Neural crest cell (in vitro differentiated cells): ENCODE measurements at regions not wholly inside any gene's neighbourhood (a gene's known extent, or its start where the extent isn't known, plus 50 kb on each side); places are given as distances from the start of the nearest gene placed in this dataset.

Source experiments
- DNase-seq: peaks from one replicate; pipeline ENCODE4 v3.0.0; 2021; ENCODE audit warnings: low read depth, mixed read lengths, low spot score
- H3K27ac Mint-ChIP-seq: one replicate; pipeline ENCODE4 v1.8.0; 2021; ENCODE audit warnings: mild to moderate bottlenecking, mixed read lengths; ENCODE audit not compliant: unreplicated experiment
- H3K27me3 Mint-ChIP-seq: 2 replicates; pipeline ENCODE4 v1.8.0; 2021; ENCODE audit warnings: low read depth, mild to moderate bottlenecking, mixed read lengths
- H3K36me3 Mint-ChIP-seq: 2 replicates; pipeline ENCODE4 v1.8.0; 2021; ENCODE audit warnings: low read depth, mild to moderate bottlenecking, mixed read lengths
- H3K4me1 Mint-ChIP-seq: 2 replicates; pipeline ENCODE4 v1.8.0; 2021; ENCODE audit warnings: mixed read lengths
- H3K4me3 Mint-ChIP-seq: one replicate; pipeline ENCODE4 v1.8.0; 2021; ENCODE audit warnings: mild to moderate bottlenecking, mixed read lengths
- H3K9me3 Mint-ChIP-seq: 2 replicates; pipeline ENCODE4 v1.8.0; 2021; ENCODE audit warnings: mixed read lengths
- CTCF ChIP-seq: fragments of 200-600 bp; sonication (generic); conservative IDR thresholded peaks from 2 replicates; pipeline ENCODE4 v1.5.0; 2021; ENCODE audit warnings: antibody characterized with exemption, mild to moderate bottlenecking

DNA sequence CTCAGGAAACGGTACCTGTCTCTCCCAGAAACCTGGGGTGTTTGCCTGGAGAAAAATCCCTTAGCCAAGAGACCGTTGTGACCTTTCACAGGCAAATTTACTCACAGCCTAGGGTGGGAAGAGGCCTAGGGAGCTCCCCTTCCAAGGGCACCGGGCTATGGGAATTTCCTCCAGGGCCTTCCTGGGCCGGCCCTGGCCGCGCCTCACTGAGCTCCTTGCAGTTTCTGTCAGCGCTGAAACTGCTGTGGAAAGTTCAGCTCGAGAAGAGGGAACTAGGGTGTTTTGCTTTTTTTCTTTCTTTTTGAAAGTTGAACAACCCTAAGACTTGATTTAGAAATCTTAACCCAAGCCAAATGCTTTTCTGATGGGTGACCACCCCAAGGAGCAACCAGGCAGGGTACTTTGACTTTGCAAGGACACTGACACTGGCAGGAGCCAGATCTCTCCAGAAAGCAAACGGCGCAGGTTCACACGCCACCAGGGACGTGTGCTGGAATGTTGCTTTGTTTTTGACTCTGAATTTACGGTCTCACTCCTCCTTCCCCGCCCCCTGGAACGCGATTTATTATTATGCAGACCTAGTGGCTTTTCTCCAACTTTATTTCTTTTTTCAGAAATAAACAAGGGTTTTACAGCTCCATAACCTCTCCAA lies 229.6 kb upstream of the JUN start:
- peak; percentile 16 for TF ChIP-seq CTCF
- peak overlapping the region; percentile 35 for H3K27ac Mint-ChIP-seq
- H3K27me3 Mint-ChIP-seq: no peaks in the 10 kb centered on the region
- peak overlapping the region; percentile 12 for H3K4me3 Mint-ChIP-seq
- DNase-seq: no peak
- H3K4me1 Mint-ChIP-seq: peaks cover 29% of the 10 kb centered on the region
- peaks cover 1% of the 10 kb centered on the region for H3K9me3 Mint-ChIP-seq
- H3K36me3 Mint-ChIP-seq: peaks cover under 1% of the 10 kb centered on the region

DNA sequence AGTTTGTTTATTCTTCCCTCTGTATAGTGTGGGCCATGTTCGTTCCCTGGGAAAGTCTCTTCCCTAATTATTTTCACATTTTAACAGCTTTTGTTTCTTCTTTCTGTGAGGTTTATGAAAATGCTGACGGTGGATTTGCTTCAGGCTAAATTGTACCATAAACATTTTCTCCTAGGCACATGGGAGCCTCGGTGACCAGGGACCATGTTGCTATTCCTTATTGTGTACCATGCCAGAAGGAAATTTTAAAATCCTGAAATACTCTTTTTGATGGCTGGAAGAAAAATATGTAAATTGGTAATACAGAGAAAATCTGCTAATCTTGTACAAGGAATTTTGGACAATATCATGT lies 230.1 kb upstream of the JUN start:
- peaks cover 29% of the 10 kb centered on the region for H3K4me1 Mint-ChIP-seq
- H3K27me3 Mint-ChIP-seq: no peaks in the 10 kb centered on the region
- peaks cover 3% of the 10 kb centered on the region for H3K36me3 Mint-ChIP-seq
- TF ChIP-seq CTCF: no peak
- peaks cover 4% of the 10 kb centered on the region for H3K9me3 Mint-ChIP-seq
- H3K4me3 Mint-ChIP-seq: peak overlapping the region; percentile 12
- peak overlapping the region; percentile 35 for H3K27ac Mint-ChIP-seq
- no peak for DNase-seq

DNA sequence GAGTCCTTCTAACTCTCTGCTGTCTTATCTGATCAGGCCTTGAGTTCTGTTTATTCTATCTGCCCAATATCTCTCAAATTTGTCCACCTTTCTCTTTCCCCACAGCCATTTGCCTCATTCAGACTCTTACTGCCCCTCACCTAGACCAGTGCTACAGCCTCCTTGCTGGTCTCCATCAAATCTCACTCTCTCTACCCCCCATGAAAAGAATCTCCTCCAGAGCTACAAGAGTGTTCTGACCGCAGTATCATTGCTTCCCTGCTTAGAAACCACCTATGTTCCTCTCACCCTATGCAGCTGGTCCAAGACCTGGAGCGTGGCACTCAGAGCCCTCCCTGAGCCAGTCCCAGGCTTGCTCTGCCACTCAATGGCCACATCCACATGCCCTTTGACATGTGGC lies 231.0 kb upstream of the JUN start:
- H3K4me1 Mint-ChIP-seq: peaks cover 29% of the 10 kb centered on the region
- no peak for TF ChIP-seq CTCF

DNA sequence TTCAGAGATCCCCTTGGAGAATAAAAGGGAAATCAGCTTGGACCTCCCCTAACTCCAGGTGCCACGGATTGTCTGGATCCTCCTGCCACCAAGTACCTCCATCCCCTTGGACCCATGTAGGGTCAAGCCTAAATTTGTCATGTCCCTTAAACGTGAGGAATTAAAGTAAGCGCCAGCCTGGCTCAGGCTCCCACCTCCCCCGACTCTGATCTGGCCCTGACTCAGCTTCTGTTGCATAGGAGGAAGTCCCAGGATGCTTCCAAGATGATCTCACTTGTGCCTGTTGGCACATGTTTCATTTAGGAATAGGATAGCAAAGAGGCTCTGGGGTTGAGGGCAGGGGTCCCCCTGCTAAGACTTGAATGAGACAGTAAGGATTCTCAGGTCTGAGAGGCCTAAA lies 231.9 kb upstream of the JUN start:
- no peaks in the 10 kb centered on the region for H3K27me3 Mint-ChIP-seq
- TF ChIP-seq CTCF: no peak
- no peak overlapping the region for H3K4me3 Mint-ChIP-seq
- H3K27ac Mint-ChIP-seq: no peak overlapping the region
- H3K36me3 Mint-ChIP-seq: peaks cover 3% of the 10 kb centered on the region
- peaks cover 29% of the 10 kb centered on the region for H3K4me1 Mint-ChIP-seq
- no peak for DNase-seq
- H3K9me3 Mint-ChIP-seq: peaks cover 4% of the 10 kb centered on the region

More for the DNA sequence above, 231.0 kb upstream of the JUN start:
- H3K4me3 Mint-ChIP-seq: no peak overlapping the region
- H3K27ac Mint-ChIP-seq: no peak overlapping the region
- DNase-seq: no peak
- peaks cover 4% of the 10 kb centered on the region for H3K9me3 Mint-ChIP-seq
- H3K27me3 Mint-ChIP-seq: no peaks in the 10 kb centered on the region
- peaks cover 3% of the 10 kb centered on the region for H3K36me3 Mint-ChIP-seq

GRCh38 chr1:59016390-59016789 lies 232.5 kb upstream of the JUN start:
- Mint-ChIP-seq H3K9me3 (peaks cover 4% of the 10 kb centered on the region), H3K36me3 (peaks cover 3% of the 10 kb centered on the region), H3K27me3 (no peaks in the 10 kb centered on the region), H3K4me3 (no peak overlapping the region), H3K27ac (no peak overlapping the region), H3K4me1 (peaks cover 26% of the 10 kb centered on the region)
- TF ChIP-seq CTCF: no peak
- DNase-seq: no peak
